ENCODE measurements at regions not wholly inside any gene's neighbourhood (a gene's known extent, or its start where the extent isn't known, plus 50 kb on each side); places are given as distances from the start of the nearest gene placed in this dataset.

GRCh38 chr6:61585504-61585903 lies 700.5 kb downstream of the KHDRBS2 start:
- Histone ChIP-seq H3K4me1 (ENCODE audit: control insufficient read depth, extremely low read depth, insufficient read depth, low read length) (no peaks in the 10 kb centered on the region), H3K9ac (replicated peaks; ENCODE audit: extremely low read depth, insufficient read depth, low read length) (no peak overlapping the region), H2AFZ (ENCODE audit: low read depth, low read length) (no peak overlapping the region), H3K79me2 (ENCODE audit: control insufficient read depth, insufficient read depth, low read length) (no peaks in the 10 kb centered on the region), H3K27ac (ENCODE audit: insufficient read depth, low read depth, low read length) (no peak overlapping the region), H3K9me3 (replicated peaks; ENCODE audit: control insufficient read depth, insufficient read depth, low read length) (peaks cover 2% of the 10 kb centered on the region), H3K9me1 (replicated peaks; ENCODE audit: control insufficient read depth, extremely low read depth, insufficient read depth, low read length) (no peaks in the 10 kb centered on the region), H4K20me1 (replicated peaks; ENCODE audit: control insufficient read depth, extremely low read depth, insufficient read depth, low read length) (no peaks in the 10 kb centered on the region), H3K4me3 (replicated peaks in 1 of 3; ENCODE audit: insufficient read depth in 1 of 3, low read depth in 1 of 3, low read length in 3 of 3) (no peak overlapping the region), H3K27me3 (ENCODE audit: control insufficient read depth in 2 of 2, insufficient read depth in 2 of 2, low read length in 2 of 2) (no peaks in the 10 kb centered on the region), H3K4me2 (ENCODE audit: insufficient read depth, low read length) (no peak overlapping the region), H3K36me3 (ENCODE audit: control insufficient read depth in 2 of 2, extremely low read depth in 1 of 2, insufficient read depth in 2 of 2, low read length in 2 of 2) (no peaks in the 10 kb centered on the region)
- no peak for FAIRE-seq
- dilution Hi-C loops (cut with MboI; ENCODE audit: extremely low pct_ligation_motif_present, low sequenced_read_pairs): no loop called here
- DNase-seq (ENCODE audit: low read depth, low spot score): no peak
- intact Hi-C loops (cut with micrococcal nuclease): no loop called here
- BruUV-seq (replicated peaks): no TSS peak
- TF ChIP-seq JUN (IDR thresholded peaks at IDR 0.05; ENCODE audit: borderline replicate concordance, insufficient read depth, insufficient read length, low read depth) (no peak), GATA2 (IDR thresholded peaks at IDR 0.05; ENCODE audit: insufficient read depth, insufficient read length, low read depth, low read length) (no peak), MYC (IDR thresholded peaks at IDR 0.05; ENCODE audit: low read depth, low read length) (no peak), MAX (IDR thresholded peaks at IDR 0.05; ENCODE audit: insufficient read depth, insufficient read length) (no peak), POLR2AphosphoS5 (IDR thresholded peaks at IDR 0.05; ENCODE audit: insufficient read depth, low read depth, low read length) (no peak), CTCF (IDR thresholded peaks at IDR 0.05; ENCODE audit: extremely low read depth in 1 of 2, insufficient read depth in 1 of 2, low read depth in 1 of 2, low read length in 2 of 2) (no peak), EZH2 (IDR thresholded peaks at IDR 0.05; ENCODE audit: borderline replicate concordance, low read depth, low read length, severe bottlenecking) (no peak), POLR2A (IDR thresholded peaks at IDR 0.05; ENCODE audit: low read depth, low read length) (no peak), FOS (IDR thresholded peaks at IDR 0.05; ENCODE audit: borderline replicate concordance, insufficient read depth, low read length) (no peak)
- POLR2A ChIA-PET: no interaction called here
- CTCF ChIA-PET: no interaction called here
